Panc1 (cell line): ENCODE measurements at regions not wholly inside any gene's neighbourhood (a gene's known extent, or its start where the extent isn't known, plus 50 kb on each side); places are given as distances from the start of the nearest gene placed in this dataset.

ENCODE experiments used
- ATAC-seq: fragments of 200-7000 bp; cut with Tn5 transposase; 2 replicates; pipeline ENCODE4 v1.9.1; 2020; ENCODE audit warnings: mild to moderate bottlenecking, moderate library complexity
- BruUV-seq: library from RNA; stranded (reverse); fragments of 400-500 nt; replicated peaks from 2 replicates; lab custom pipeline; 2021; lab: Mats Ljungman, UMichigan
- CTCF ChIA-PET: fragments of 300-600 bp; sonication (Branson Sonifier 250); formaldehyde crosslinking; loops from one replicate; lab custom pipeline; 2022; ENCODE audit warnings: antibody characterized with exemption; lab: Charles Lee
- POLR2A ChIA-PET: fragments of 300-600 bp; sonication (Branson Sonifier 250); formaldehyde crosslinking; loops from one replicate; lab custom pipeline; 2022; ENCODE audit warnings: antibody characterized with exemption; lab: Charles Lee
- DNase-seq: peaks from one replicate; pipeline ENCODE4 v3.0.0-alpha.2; 2010; ENCODE audit warnings: low read depth, low spot score
- H3K27ac ChIP-seq: 2 replicates; pipeline ENCODE4 v1.5.1; 2011; ENCODE audit warnings: mild to moderate bottlenecking, low read length, inconsistent platforms
- H3K27me3 ChIP-seq: fragments of 200-500 bp; sonication (Bioruptor generic); 2 replicates; pipeline ENCODE4 v1.6.0; 2014; ENCODE audit warnings: low read length, inconsistent platforms; ENCODE audit not compliant: control insufficient read depth, insufficient read depth
- H3K36me3 ChIP-seq: fragments of 200-500 bp; sonication (Bioruptor generic); 2 replicates; pipeline ENCODE4 v1.5.1; 2014; ENCODE audit warnings: inconsistent platforms, mild to moderate bottlenecking, low read length, moderate library complexity; ENCODE audit not compliant: control insufficient read depth, insufficient read depth
- H3K4me1 ChIP-seq: 2 replicates; pipeline ENCODE4 v1.5.1; 2011; ENCODE audit warnings: inconsistent platforms, mild to moderate bottlenecking, low read length, moderate library complexity; ENCODE audit not compliant: control insufficient read depth, insufficient read depth
- H3K4me3 ChIP-seq, 2 experiments: 2 replicates each; pipeline ENCODE4 v1.5.1; 2011 to 2012; ENCODE audit warnings: low read depth in 2 of 2, low read length in 2 of 2, mild to moderate bottlenecking in 2 of 2, inconsistent platforms in 1 of 2, moderate library complexity in 1 of 2
- H3K9me3 ChIP-seq: fragments of 200-500 bp; sonication (Bioruptor generic); 2 replicates; pipeline ENCODE4 v1.5.1; 2014; ENCODE audit warnings: low read depth, mild to moderate bottlenecking, inconsistent platforms, low read length, moderate library complexity; ENCODE audit not compliant: control insufficient read depth, insufficient read depth
- POLR2AphosphoS5 ChIP-seq: IDR thresholded peaks from 2 replicates; pipeline ENCODE4 v1.6.1; 2012; ENCODE audit warnings: mild to moderate bottlenecking, low read depth, low read length, moderate library complexity
- SIN3A ChIP-seq: IDR thresholded peaks from 2 replicates; pipeline ENCODE4 v1.6.1; 2012; ENCODE audit warnings: low read depth, mild to moderate bottlenecking, low read length, moderate library complexity, borderline replicate concordance; ENCODE audit not compliant: insufficient read depth
- TCF7L2 ChIP-seq: IDR thresholded peaks from 2 replicates; pipeline ENCODE4 v1.6.1; 2011; ENCODE audit warnings: mild to moderate bottlenecking, low read depth, low read length, inconsistent platforms
- in situ Hi-C: cut with HindIII; loops from 2 replicates; pipeline ENCODE4 v1.10.0; 2016; ENCODE audit warnings: low sequenced_read_pairs, low pct_unique_long_range_greater_than_20kb
- intact Hi-C: fragments of 100-400 bp; cut with micrococcal nuclease; formaldehyde crosslinking; loops from one replicate; pipeline ENCODE4 v1.10.0; 2022; ENCODE audit not compliant: unreplicated experiment
- TF ChIP-seq, protein P1 (sequence below): fragments of 450-650 bp; IDR thresholded peaks from 2 replicates; pipeline ENCODE4 v1.5.1; 2017; ENCODE audit warnings: mild to moderate bottlenecking
- TF ChIP-seq, protein P2 (sequence below), 2 experiments: IDR thresholded peaks; 2 replicates each; pipeline ENCODE4 v1.6.1; 2011 to 2012; ENCODE audit warnings: low read depth in 2 of 2, control low read depth in 1 of 2, low read length in 1 of 2, mild to moderate bottlenecking in 1 of 2, moderate library complexity in 1 of 2; ENCODE audit not compliant: insufficient read depth in 1 of 2

DNA sequence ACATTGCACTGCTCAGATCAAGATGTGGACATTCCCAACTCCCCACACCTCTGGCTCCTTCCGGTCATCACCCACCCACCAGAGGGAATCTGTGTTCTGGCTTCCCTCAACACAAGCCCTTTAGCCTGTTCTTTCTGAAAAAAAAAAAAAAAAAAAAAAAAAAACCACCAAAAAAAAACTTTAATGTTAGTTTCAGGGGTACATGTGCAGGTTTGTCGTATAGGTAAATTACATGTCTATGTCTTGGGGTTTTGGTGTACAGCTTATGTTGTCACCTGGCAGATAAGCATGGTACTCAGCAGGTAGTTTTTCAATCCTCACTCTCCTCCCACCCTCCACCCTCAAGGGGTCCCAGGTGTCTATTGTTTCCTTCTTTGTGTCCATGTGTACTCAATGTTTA lies 135.8 kb upstream of the FOXA2 start:
- Histone ChIP-seq H3K36me3 (no peaks in the 10 kb centered on the region), H3K4me3 (no peak overlapping the region), H3K27me3 (no peaks in the 10 kb centered on the region), H3K27ac (no peak overlapping the region), H3K9me3 (no peaks in the 10 kb centered on the region), H3K4me1 (no peaks in the 10 kb centered on the region)
- ATAC-seq (no peak), DNase-seq (no peak)
- ChIA-PET POLR2A (no interaction called here), CTCF (interaction anchor here (0.7 kb wide), 1 partner anchor 145 kb away, joined by 3 read pairs; no protein-coding TSS in a partner anchor)
- BruUV-seq, result no TSS peak
- TF ChIP-seq SIN3A (no peak), POLR2AphosphoS5 (no peak), TCF7L2 (no peak)
- TF ChIP-seq, protein P1, sequence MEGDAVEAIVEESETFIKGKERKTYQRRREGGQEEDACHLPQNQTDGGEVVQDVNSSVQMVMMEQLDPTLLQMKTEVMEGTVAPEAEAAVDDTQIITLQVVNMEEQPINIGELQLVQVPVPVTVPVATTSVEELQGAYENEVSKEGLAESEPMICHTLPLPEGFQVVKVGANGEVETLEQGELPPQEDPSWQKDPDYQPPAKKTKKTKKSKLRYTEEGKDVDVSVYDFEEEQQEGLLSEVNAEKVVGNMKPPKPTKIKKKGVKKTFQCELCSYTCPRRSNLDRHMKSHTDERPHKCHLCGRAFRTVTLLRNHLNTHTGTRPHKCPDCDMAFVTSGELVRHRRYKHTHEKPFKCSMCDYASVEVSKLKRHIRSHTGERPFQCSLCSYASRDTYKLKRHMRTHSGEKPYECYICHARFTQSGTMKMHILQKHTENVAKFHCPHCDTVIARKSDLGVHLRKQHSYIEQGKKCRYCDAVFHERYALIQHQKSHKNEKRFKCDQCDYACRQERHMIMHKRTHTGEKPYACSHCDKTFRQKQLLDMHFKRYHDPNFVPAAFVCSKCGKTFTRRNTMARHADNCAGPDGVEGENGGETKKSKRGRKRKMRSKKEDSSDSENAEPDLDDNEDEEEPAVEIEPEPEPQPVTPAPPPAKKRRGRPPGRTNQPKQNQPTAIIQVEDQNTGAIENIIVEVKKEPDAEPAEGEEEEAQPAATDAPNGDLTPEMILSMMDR, result no peak
- TF ChIP-seq, protein P2, sequence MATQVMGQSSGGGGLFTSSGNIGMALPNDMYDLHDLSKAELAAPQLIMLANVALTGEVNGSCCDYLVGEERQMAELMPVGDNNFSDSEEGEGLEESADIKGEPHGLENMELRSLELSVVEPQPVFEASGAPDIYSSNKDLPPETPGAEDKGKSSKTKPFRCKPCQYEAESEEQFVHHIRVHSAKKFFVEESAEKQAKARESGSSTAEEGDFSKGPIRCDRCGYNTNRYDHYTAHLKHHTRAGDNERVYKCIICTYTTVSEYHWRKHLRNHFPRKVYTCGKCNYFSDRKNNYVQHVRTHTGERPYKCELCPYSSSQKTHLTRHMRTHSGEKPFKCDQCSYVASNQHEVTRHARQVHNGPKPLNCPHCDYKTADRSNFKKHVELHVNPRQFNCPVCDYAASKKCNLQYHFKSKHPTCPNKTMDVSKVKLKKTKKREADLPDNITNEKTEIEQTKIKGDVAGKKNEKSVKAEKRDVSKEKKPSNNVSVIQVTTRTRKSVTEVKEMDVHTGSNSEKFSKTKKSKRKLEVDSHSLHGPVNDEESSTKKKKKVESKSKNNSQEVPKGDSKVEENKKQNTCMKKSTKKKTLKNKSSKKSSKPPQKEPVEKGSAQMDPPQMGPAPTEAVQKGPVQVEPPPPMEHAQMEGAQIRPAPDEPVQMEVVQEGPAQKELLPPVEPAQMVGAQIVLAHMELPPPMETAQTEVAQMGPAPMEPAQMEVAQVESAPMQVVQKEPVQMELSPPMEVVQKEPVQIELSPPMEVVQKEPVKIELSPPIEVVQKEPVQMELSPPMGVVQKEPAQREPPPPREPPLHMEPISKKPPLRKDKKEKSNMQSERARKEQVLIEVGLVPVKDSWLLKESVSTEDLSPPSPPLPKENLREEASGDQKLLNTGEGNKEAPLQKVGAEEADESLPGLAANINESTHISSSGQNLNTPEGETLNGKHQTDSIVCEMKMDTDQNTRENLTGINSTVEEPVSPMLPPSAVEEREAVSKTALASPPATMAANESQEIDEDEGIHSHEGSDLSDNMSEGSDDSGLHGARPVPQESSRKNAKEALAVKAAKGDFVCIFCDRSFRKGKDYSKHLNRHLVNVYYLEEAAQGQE (IDR thresholded peaks at IDR 0.05; ENCODE audit: insufficient read depth in 1 of 2, low read depth in 2 of 2, low read length in 1 of 2), result no peak
- intact Hi-C loops, result no loop called here
- in situ Hi-C loops, result no loop called here

DNA sequence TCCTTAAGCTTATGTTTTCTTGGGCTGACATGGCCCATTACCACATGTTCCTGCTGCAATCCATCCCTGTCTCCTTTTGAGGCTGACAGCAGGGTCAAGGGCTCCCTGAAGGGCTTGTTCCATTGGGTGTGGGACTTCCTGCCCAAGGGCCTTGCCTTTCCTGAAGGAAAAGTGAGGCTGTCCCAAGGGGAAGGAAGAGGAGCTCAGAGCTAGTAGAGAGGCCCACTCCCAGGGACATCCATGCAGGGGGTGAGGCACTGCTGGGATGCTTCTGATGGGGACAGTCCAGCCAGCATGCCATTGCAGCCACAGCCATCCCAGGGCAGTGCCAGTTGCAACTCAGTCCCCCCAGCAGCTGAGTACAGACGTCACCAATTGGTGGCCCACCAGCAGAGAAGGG lies 138.4 kb upstream of the FOXA2 start:
- intact Hi-C loops, result no loop called here
- no peaks in the 10 kb centered on the region for H3K4me1 ChIP-seq
- TF ChIP-seq, protein P2 (IDR thresholded peaks at IDR 0.05; ENCODE audit: insufficient read depth in 1 of 2, low read depth in 2 of 2, low read length in 1 of 2), result no peak
- TF ChIP-seq, protein P1, result no peak
- no peak for TF ChIP-seq SIN3A
- no peak for TF ChIP-seq POLR2AphosphoS5
- TF ChIP-seq TCF7L2, result no peak
- in situ Hi-C loops, result no loop called here
- BruUV-seq, result no TSS peak
- ChIA-PET POLR2A (no interaction called here), CTCF (interaction anchor here (0.6 kb wide), 1 partner anchor 957 kb away, joined by 3 read pairs; no protein-coding TSS in a partner anchor)
- H3K36me3 ChIP-seq, result no peaks in the 10 kb centered on the region
- ATAC-seq (no peak), DNase-seq (no peak)
- H3K27me3 ChIP-seq, result no peaks in the 10 kb centered on the region
- no peak overlapping the region for H3K4me3 ChIP-seq
- no peak overlapping the region for H3K27ac ChIP-seq
- H3K9me3 ChIP-seq, result no peaks in the 10 kb centered on the region
